Dermis microvascular lymphatic vessel endothelial cell (primary cell): ENCODE measurements at regions not wholly inside any gene's neighbourhood (a gene's known extent, or its start where the extent isn't known, plus 50 kb on each side); places are given as distances from the start of the nearest gene placed in this dataset.

Experiments used
- DNase-seq, 2 donors: peaks; one replicate each; pipeline versions ENCODE4 v3.0.0 to v3.0.0-alpha.2; 2010; ENCODE audit warnings: low read depth in 2 of 2

- DNase-seq: peak in 1 of 2 donors; percentile 73
Measured at GRCh38 chr1:192521734-192522133, 53.8 kb upstream of the RGS1 start.

- DNase-seq: no peak
Measured at GRCh38 chr1:192522673-192523072, 52.9 kb upstream of the RGS1 start.

GRCh38 chr1:192524223-192524622 is 51.4 kb upstream of the RGS1 start:
- peak in 1 of 2 donors; percentile 77 for DNase-seq
